Mesothelial cell of epicardium (in vitro differentiated cells): ENCODE measurements at regions not wholly inside any gene's neighbourhood (a gene's known extent, or its start where the extent isn't known, plus 50 kb on each side); places are given as distances from the start of the nearest gene placed in this dataset.

Source experiments
- DNase-seq, 2 experiments: peaks; one replicate each; pipeline ENCODE4 v3.0.0; 2021; ENCODE audit warnings: low spot score in 2 of 2; ENCODE audit not compliant: unreplicated experiment in 2 of 2
- H3K27ac Mint-ChIP-seq: 2 replicates; pipeline ENCODE4 v1.8.0; 2021; ENCODE audit warnings: mixed read lengths
- H3K27me3 Mint-ChIP-seq: 2 replicates; pipeline ENCODE4 v1.8.0; 2021; ENCODE audit warnings: low read depth, mixed read lengths
- H3K36me3 Mint-ChIP-seq: 2 replicates; pipeline ENCODE4 v1.8.0; 2021; ENCODE audit warnings: mixed read lengths
- H3K4me1 Mint-ChIP-seq: 2 replicates; pipeline ENCODE4 v1.8.0; 2021; ENCODE audit warnings: mixed read lengths
- H3K4me3 Mint-ChIP-seq: 2 replicates; pipeline ENCODE4 v1.8.0; 2021; ENCODE audit warnings: mild to moderate bottlenecking, moderate library complexity, mixed read lengths
- H3K9me3 Mint-ChIP-seq: 2 replicates; pipeline ENCODE4 v1.8.0; 2021; ENCODE audit warnings: mixed read lengths
- CTCF ChIP-seq: fragments of 200-600 bp; sonication (generic); IDR thresholded peaks from one replicate; pipeline ENCODE4 v1.5.0; 2021; ENCODE audit warnings: antibody characterized with exemption; ENCODE audit not compliant: unreplicated experiment

- Mint-ChIP-seq H3K27me3 (no peaks in the 10 kb centered on the region), H3K9me3 (no peaks in the 10 kb centered on the region), H3K27ac (no peak overlapping the region), H3K36me3 (no peaks in the 10 kb centered on the region), H3K4me1 (peaks cover 23% of the 10 kb centered on the region), H3K4me3 (no peak overlapping the region)
- TF ChIP-seq CTCF, result no peak
- DNase-seq, result no peak
These were observed 88.3 kb upstream of the BMP2K start for GRCh38 chr4:78687818-78688217.

- Mint-ChIP-seq H3K9me3 (no peaks in the 10 kb centered on the region), H3K27ac (no peak overlapping the region), H3K4me1 (peaks cover 23% of the 10 kb centered on the region), H3K4me3 (no peak overlapping the region), H3K27me3 (no peaks in the 10 kb centered on the region), H3K36me3 (no peaks in the 10 kb centered on the region)
- no peak for DNase-seq
- TF ChIP-seq CTCF, result no peak
These were observed 87.8 kb upstream of the BMP2K start for GRCh38 chr4:78688366-78688765.

GRCh38 chr4:78689261-78689660, 86.9 kb upstream of the BMP2K start:
- H3K27ac Mint-ChIP-seq, result no peak overlapping the region
- no peaks in the 10 kb centered on the region for H3K27me3 Mint-ChIP-seq
- no peak for TF ChIP-seq CTCF
- H3K36me3 Mint-ChIP-seq, result no peaks in the 10 kb centered on the region
- no peak for DNase-seq
- no peaks in the 10 kb centered on the region for H3K9me3 Mint-ChIP-seq
- H3K4me3 Mint-ChIP-seq, result no peak overlapping the region
- H3K4me1 Mint-ChIP-seq, result peaks cover 15% of the 10 kb centered on the region

- Mint-ChIP-seq H3K4me1 (peaks cover 11% of the 10 kb centered on the region), H3K4me3 (no peak overlapping the region), H3K36me3 (no peaks in the 10 kb centered on the region), H3K27me3 (no peaks in the 10 kb centered on the region), H3K9me3 (no peaks in the 10 kb centered on the region), H3K27ac (no peak overlapping the region)
- DNase-seq, result no peak
- no peak for TF ChIP-seq CTCF
These were observed 86.3 kb upstream of the BMP2K start for GRCh38 chr4:78689700-78690323.

- no peak overlapping the region for H3K27ac Mint-ChIP-seq
- H3K36me3 Mint-ChIP-seq, result no peaks in the 10 kb centered on the region
- TF ChIP-seq CTCF, result no peak
- H3K4me1 Mint-ChIP-seq, result peaks cover 11% of the 10 kb centered on the region
- H3K27me3 Mint-ChIP-seq, result no peaks in the 10 kb centered on the region
- DNase-seq, result no peak
- no peaks in the 10 kb centered on the region for H3K9me3 Mint-ChIP-seq
- H3K4me3 Mint-ChIP-seq, result no peak overlapping the region
These were observed 84.8 kb upstream of the BMP2K start for GRCh38 chr4:78691334-78691754.
